NK-92 treated with Interleukin-12 subunit alpha and Interleukin-12 subunit beta, amount 100 ng/mL, for 24 hours (cell line): ENCODE measurements at regions not wholly inside any gene's neighbourhood (a gene's known extent, or its start where the extent isn't known, plus 50 kb on each side); places are given as distances from the start of the nearest gene placed in this dataset.

Source experiments
- DNase-seq: peaks from one replicate; lab custom pipeline; 2025; lab: John Stamatoyannopoulos, UW

DNA sequence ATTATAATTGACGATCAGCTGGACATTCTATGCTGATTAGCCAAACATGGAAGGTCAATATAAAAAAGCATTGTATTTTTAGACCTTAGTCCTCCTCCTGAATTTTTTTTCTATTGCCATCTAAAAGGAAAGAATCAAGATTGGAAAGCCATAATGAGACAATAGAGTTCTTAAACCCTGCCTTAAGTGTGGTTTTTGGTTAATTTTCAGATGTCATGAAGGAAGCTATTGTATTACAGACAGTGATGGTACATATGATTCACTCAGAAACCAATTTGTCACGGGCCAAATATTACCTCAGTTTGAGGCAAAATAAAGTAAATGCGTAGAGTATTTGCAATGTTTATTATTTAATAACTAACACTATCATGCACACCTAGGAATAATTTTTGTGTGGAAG lies 1164.0 kb upstream of the RAG2 start:
- DNase-seq: no peak

- no peak for DNase-seq
These were observed 1157.5 kb upstream of the RAG2 start for GRCh38 chr11:37755521-37755920.

- no peak for DNase-seq
These were observed 1150.6 kb upstream of the RAG2 start for GRCh38 chr11:37748641-37749040.

GRCh38 chr11:37747121-37747520 lies 1149.1 kb upstream of the RAG2 start:
- DNase-seq: no peak

GRCh38 chr11:37727371-37727770 lies 1129.3 kb upstream of the RAG2 start:
- no peak for DNase-seq

GRCh38 chr11:37724315-37724714 lies 1126.3 kb upstream of the RAG2 start:
- no peak for DNase-seq

GRCh38 chr11:37721485-37721884 lies 1123.4 kb upstream of the RAG2 start:
- no peak for DNase-seq

GRCh38 chr11:37718431-37718999 lies 1120.5 kb upstream of the RAG2 start:
- no peak for DNase-seq

GRCh38 chr11:37712251-37712650 lies 1114.2 kb upstream of the RAG2 start:
- DNase-seq: no peak

DNA sequence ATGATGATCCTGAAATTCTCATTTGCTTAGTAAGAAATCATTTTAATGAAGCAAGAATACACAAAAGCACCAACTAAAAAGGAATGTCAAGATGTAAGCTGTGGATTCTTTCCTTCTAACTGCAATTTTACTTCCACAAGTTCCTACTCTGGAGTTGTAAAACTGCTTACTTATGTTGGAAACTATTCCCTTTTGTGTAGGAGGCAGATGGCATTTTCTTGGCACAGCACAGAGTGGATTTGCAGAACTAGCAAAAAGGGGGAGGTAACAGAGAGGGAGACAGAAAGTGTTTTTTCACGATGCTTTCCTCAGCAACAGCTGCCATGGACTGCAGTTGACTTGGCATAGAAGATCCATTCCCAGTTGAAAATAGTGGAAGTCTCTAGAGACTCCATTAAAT lies 1112.0 kb upstream of the RAG2 start:
- no peak for DNase-seq

GRCh38 chr11:37704791-37705190 lies 1106.8 kb upstream of the RAG2 start:
- DNase-seq: no peak

GRCh38 chr11:37699644-37700043 lies 1101.6 kb upstream of the RAG2 start:
- DNase-seq: no peak

GRCh38 chr11:37695283-37695682 lies 1097.2 kb upstream of the RAG2 start:
- DNase-seq: no peak

- no peak for DNase-seq
These were observed 1091.9 kb upstream of the RAG2 start for GRCh38 chr11:37689951-37690350.

- DNase-seq: no peak
These were observed 1090.4 kb upstream of the RAG2 start for GRCh38 chr11:37688456-37688855.

- no peak for DNase-seq
These were observed 1089.1 kb upstream of the RAG2 start for GRCh38 chr11:37687130-37687529.

DNA sequence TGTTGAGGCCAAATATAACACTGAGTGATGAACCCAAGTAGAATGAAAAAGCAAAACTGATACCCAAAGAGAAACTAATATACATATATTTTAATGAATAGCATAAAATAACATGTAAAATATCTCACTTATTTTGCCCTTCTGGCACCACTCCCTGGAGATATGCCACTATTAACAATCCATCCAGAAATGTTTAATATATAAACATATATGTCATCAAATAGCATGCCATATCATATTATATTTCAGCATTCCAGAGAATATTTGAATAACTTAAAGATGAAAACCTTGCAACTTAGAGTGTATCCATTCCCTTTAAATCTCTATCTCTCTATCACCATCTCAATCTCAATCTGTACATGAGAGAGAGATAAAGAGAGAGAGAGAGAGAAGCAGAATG lies 1073.3 kb upstream of the RAG2 start:
- no peak for DNase-seq

DNA sequence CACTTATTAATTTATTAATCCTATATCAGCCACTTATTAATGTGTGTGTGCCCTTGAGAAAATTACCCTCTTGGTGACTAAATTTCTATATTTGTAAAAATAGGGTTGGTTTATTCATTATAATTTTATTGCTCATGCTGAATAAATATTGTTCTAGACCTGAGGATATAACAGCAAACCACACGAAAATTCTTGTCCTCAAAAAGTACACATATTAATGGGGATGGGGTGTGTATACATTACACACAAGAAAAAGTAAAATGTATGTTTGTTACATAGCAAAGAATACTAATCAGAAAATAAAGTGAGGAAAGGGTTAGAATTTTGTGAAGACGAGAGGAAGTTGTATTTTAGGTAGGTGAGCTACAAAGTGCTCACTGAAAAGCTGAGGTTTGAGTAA lies 1068.9 kb upstream of the RAG2 start:
- DNase-seq: no peak

- no peak for DNase-seq
These were observed 1059.6 kb upstream of the RAG2 start for GRCh38 chr11:37657645-37658044.

GRCh38 chr11:37647767-37648166 lies 1049.7 kb upstream of the RAG2 start:
- DNase-seq: no peak

DNA sequence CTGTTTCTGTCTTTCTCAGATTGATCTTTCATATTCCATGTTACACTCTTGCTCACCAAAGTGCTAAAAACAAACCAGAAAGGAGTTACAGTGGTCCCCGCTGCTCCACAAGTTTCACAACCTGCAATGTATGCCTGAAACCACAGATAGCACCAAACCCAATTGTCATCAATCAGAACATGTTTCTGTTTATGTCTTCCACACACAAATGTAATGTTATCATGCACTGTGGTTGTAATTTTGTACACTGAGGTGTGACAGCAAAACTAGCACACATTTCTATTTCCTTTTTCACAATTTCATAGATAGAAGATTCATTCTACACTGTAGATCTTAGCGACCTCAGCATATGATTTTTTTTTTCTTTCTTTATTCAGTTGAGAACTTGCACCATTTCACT lies 1045.9 kb upstream of the RAG2 start:
- no peak for DNase-seq

- no peak for DNase-seq
These were observed 1044.3 kb upstream of the RAG2 start for GRCh38 chr11:37642296-37642695.

GRCh38 chr11:37632748-37633147 lies 1034.7 kb upstream of the RAG2 start:
- DNase-seq: no peak

DNA sequence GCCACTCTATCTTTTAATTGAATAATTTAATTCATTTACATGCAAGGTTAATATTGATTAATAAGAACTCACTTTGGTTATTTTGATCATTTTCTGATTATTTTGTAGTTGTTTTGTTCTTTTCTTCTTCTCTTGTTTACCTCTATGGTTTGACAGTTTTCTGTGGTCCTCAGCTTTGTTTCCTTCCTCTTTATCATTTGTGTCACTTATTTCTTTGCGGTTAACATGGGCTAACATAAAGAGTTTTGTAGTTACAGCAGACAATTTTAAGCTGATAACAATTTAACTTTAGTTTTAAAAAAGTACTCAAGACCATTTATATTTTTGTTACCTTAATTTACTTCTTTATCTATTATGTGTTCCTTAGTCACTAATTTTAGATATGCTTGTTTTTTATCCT lies 1032.8 kb upstream of the RAG2 start:
- no peak for DNase-seq

DNA sequence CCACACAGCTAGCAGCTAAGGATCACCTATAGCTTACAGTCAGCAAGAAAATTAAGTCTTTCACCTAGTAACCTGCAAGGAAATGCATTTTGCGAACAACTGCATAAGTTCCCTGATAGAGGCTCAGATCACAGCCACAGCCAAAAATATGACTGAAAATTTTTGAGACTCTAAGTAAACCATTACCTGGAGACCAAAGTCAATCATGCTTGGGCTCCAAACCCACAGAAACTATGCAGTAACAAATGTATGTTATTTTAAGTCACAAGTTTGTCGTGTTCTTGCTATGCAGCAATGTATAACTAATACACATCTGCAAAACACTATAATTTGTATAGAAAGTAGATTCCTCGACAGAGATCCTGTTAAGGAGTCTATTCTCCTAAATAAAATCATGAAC lies 1025.7 kb upstream of the RAG2 start:
- DNase-seq: no peak
